GM23248 (cell line): ENCODE measurements at regions not wholly inside any gene's neighbourhood (a gene's known extent, or its start where the extent isn't known, plus 50 kb on each side); places are given as distances from the start of the nearest gene placed in this dataset.

Experiments
- DNase-seq: peaks from one replicate; pipeline ENCODE4 v3.0.0-alpha.2; 2015
- H2AFZ ChIP-seq: fragments of 200-600 bp; sonication (generic); 2 replicates; pipeline ENCODE4 v1.6.1; 2016; ENCODE audit warnings: antibody characterized with exemption
- H3F3A ChIP-seq: fragments of 200-600 bp; sonication (generic); 2 replicates; pipeline ENCODE4 v1.6.1; 2016; ENCODE audit warnings: mild to moderate bottlenecking, antibody characterized with exemption, mixed run types; ENCODE audit not compliant: insufficient read depth
- H3K27ac ChIP-seq: fragments of 200-600 bp; sonication (generic); 2 replicates; pipeline ENCODE4 v1.5.1; 2016; ENCODE audit warnings: mild to moderate bottlenecking
- H3K27me3 ChIP-seq: fragments of 200-600 bp; sonication (generic); replicated peaks from 2 replicates; pipeline ENCODE4 v1.6.1; 2016; ENCODE audit warnings: mild to moderate bottlenecking; ENCODE audit not compliant: insufficient read depth
- H3K36me3 ChIP-seq: fragments of 200-600 bp; sonication (generic); 2 replicates; pipeline ENCODE4 v1.6.1; 2016; ENCODE audit warnings: low read depth, mild to moderate bottlenecking
- H3K4me1 ChIP-seq: fragments of 200-600 bp; sonication (generic); 2 replicates; pipeline ENCODE4 v1.6.1; 2016; ENCODE audit warnings: mild to moderate bottlenecking; ENCODE audit not compliant: insufficient read depth
- H3K4me2 ChIP-seq: fragments of 200-600 bp; sonication (generic); one replicate; pipeline ENCODE4 v1.6.1; 2016; ENCODE audit warnings: mild to moderate bottlenecking; ENCODE audit not compliant: unreplicated experiment
- H3K4me3 ChIP-seq: fragments of 200-600 bp; sonication (generic); 2 replicates; pipeline ENCODE4 v1.5.1; 2016; ENCODE audit warnings: mild to moderate bottlenecking
- H3K79me2 ChIP-seq: fragments of 200-600 bp; sonication (generic); 2 replicates; pipeline ENCODE4 v1.6.1; 2016; ENCODE audit warnings: mild to moderate bottlenecking; ENCODE audit not compliant: insufficient read depth
- H3K9ac ChIP-seq: fragments of 200-600 bp; sonication (generic); 2 replicates; pipeline ENCODE4 v1.6.1; 2016; ENCODE audit warnings: mild to moderate bottlenecking
- H3K9me2 ChIP-seq: fragments of 200-600 bp; sonication (generic); 2 replicates; pipeline ENCODE4 v1.6.1; 2016; ENCODE audit warnings: mixed run types, mild to moderate bottlenecking, moderate library complexity; ENCODE audit not compliant: insufficient read depth
- H3K9me3 ChIP-seq: fragments of 200-600 bp; sonication (generic); one replicate; pipeline ENCODE4 v1.6.1; 2017; ENCODE audit warnings: low read depth
- H4K20me1 ChIP-seq: fragments of 200-600 bp; sonication (generic); 2 replicates; pipeline ENCODE4 v1.6.0; 2016; ENCODE audit not compliant: insufficient read depth
- EZH2 ChIP-seq: fragments of 200-600 bp; sonication (generic); IDR thresholded peaks from 2 replicates; pipeline ENCODE4 v1.6.1; 2018; ENCODE audit warnings: antibody characterized with exemption, mild to moderate bottlenecking; ENCODE audit not compliant: insufficient read depth, poor library complexity, severe bottlenecking
- EZH2phosphoT487 ChIP-seq: fragments of 200-600 bp; sonication (generic); IDR thresholded peaks from 2 replicates; pipeline ENCODE4 v1.6.1; 2018; ENCODE audit warnings: antibody characterized with exemption, moderate library complexity, mild to moderate bottlenecking, low read depth; ENCODE audit not compliant: insufficient read depth
- WGBS, 2 experiments: methylation state at CpG; one replicate each; pipeline ENCODE4 v1.1.6; 2015 to 2017; ENCODE audit warnings: low lambda C conversion rate in 2 of 2, low coverage in 1 of 2; ENCODE audit errors: missing lambda C conversion rate in 2 of 2; 5-methylcytosine and 5-hydroxymethylcytosine counted together
- in situ Hi-C: fragments of 300-500 bp; cut with MboI; formaldehyde crosslinking; loops from 2 replicates; pipeline ENCODE4 v1.15.0; 2020

DNA sequence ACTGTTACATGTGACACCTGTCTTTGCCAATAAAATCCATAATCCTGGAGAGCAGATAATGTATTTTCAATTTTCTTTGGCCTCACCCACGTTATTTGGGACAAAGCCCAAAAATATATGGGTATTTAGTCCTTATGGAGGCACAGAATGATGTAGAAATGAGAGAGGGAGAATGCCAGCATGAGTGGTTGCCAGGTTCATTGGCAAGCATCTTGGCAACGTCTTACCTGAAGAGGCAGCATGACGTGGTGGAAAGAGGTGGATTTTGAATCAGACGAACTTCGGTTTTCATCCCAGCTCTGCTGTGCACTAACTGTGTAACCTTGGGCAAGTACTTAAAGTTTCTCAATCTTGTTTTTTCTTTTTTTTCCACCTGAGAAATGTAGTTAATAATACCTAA is 969.6 kb upstream of the PIK3C3 start:
- Histone ChIP-seq H3K9me2 (no peaks in the 10 kb centered on the region), H3K9ac (no peak overlapping the region), H2AFZ (no peak overlapping the region), H3K27ac (no peak overlapping the region), H3K4me2 (no peak overlapping the region), H4K20me1 (no peaks in the 10 kb centered on the region), H3K27me3 (no peaks in the 10 kb centered on the region), H3K36me3 (no peaks in the 10 kb centered on the region), H3F3A (no peaks in the 10 kb centered on the region), H3K9me3 (no peaks in the 10 kb centered on the region), H3K79me2 (no peaks in the 10 kb centered on the region), H3K4me3 (no peak overlapping the region), H3K4me1 (no peaks in the 10 kb centered on the region)
- no peak for DNase-seq
- 18 to 26% methylated on average over 5 of the region's 5 CpGs for WGBS, 2 experiments
- TF ChIP-seq EZH2phosphoT487, result no peak
- in situ Hi-C loops, result no loop called here

DNA sequence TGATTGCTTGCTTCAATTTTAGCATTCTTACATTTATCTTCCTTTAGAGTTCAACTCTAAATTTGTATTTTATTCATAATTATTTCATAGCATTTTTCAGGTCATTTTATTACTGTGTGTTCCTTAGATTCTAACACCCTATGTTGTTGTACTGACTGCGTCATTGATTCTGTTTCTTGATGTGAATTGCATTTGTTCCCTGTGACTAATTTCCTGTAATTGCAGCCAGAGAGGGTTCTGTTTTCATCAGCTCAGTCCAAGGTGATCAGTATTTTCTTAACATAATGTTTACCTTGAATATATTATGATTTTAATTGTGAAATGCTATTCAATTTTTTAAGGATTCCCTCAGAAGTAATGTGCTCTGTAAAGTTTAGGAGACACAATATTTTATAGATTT is 970.2 kb upstream of the PIK3C3 start:
- 26 to 64% methylated on average over 1 of the region's 1 CpG for WGBS, 2 experiments
- no peaks in the 10 kb centered on the region for H4K20me1 ChIP-seq
- no peak overlapping the region for H2AFZ ChIP-seq
- peak; percentile 7 for DNase-seq
- H3K79me2 ChIP-seq, result no peaks in the 10 kb centered on the region
- no peaks in the 10 kb centered on the region for H3K36me3 ChIP-seq
- no peaks in the 10 kb centered on the region for H3F3A ChIP-seq
- no peaks in the 10 kb centered on the region for H3K4me1 ChIP-seq
- no peak overlapping the region for H3K4me2 ChIP-seq
- in situ Hi-C loops, result no loop called here
- H3K27ac ChIP-seq, result no peak overlapping the region
- H3K27me3 ChIP-seq, result no peaks in the 10 kb centered on the region
- H3K4me3 ChIP-seq, result no peak overlapping the region
- no peaks in the 10 kb centered on the region for H3K9me2 ChIP-seq
- no peaks in the 10 kb centered on the region for H3K9me3 ChIP-seq
- TF ChIP-seq EZH2phosphoT487, result no peak
- no peak for TF ChIP-seq EZH2
- H3K9ac ChIP-seq, result no peak overlapping the region

DNA sequence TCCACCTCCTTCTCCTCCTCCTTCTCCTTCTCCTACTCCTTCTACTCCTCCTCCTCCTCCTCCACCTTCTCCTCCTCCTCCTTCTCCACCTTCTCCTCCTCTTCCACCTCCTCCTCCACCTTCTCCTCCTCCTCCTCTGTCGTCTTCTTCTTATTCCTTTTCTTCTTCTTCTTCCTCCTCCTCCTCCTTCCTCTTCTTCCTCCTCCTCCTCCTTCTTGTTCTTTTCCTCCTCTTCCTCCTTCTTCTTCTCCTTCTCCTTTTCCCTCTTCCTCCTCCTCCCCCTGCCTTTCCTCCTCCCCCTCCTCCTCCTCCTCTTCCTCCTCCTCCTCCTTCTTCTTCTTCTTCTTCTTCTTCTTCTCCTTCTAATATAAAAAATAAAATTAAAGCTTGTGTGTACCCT is 971.2 kb upstream of the PIK3C3 start:
- DNase-seq, result no peak
- Histone ChIP-seq H4K20me1 (no peaks in the 10 kb centered on the region), H3K4me3 (no peak overlapping the region), H3K4me2 (no peak overlapping the region), H3K9me2 (no peaks in the 10 kb centered on the region), H3K9me3 (no peaks in the 10 kb centered on the region), H3K4me1 (no peaks in the 10 kb centered on the region), H3K36me3 (no peaks in the 10 kb centered on the region), H3K79me2 (no peaks in the 10 kb centered on the region), H3K9ac (no peak overlapping the region), H3K27ac (no peak overlapping the region), H2AFZ (no peak overlapping the region), H3F3A (no peaks in the 10 kb centered on the region), H3K27me3 (no peaks in the 10 kb centered on the region)
- WGBS, 2 experiments, result 5 to 76% methylated on average over 1 of the region's 1 CpG
- TF ChIP-seq EZH2 (no peak), EZH2phosphoT487 (no peak)
- in situ Hi-C loops, result no loop called here

DNA sequence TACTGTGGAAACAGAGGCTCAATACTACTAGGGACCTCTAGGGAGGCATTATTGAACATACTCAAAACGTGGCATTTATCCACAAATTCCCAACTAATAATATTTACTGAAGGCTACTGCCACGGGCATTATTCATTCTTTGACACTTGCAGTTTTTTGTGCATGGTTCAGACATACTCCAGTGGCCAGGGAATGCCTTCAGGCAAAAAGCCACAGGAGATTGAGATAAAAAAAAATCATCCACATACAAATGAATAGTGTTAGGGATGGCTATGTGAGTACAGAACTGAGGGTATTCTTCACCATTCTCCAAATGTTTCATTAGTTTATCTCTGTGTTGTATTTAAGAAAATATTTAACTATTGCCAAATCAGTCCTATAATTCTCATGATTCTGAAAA is 974.9 kb upstream of the PIK3C3 start:
- no peaks in the 10 kb centered on the region for H3K79me2 ChIP-seq
- 0 to 3% methylated on average over 2 of the region's 2 CpGs for WGBS, 2 experiments
- no peaks in the 10 kb centered on the region for H4K20me1 ChIP-seq
- no peaks in the 10 kb centered on the region for H3K4me1 ChIP-seq
- no peaks in the 10 kb centered on the region for H3K27me3 ChIP-seq
- no peaks in the 10 kb centered on the region for H3K9me2 ChIP-seq
- H3F3A ChIP-seq, result no peaks in the 10 kb centered on the region
- TF ChIP-seq EZH2phosphoT487, result no peak
- TF ChIP-seq EZH2, result no peak
- H3K9me3 ChIP-seq, result peaks cover under 1% of the 10 kb centered on the region
- no peak overlapping the region for H2AFZ ChIP-seq
- no peak overlapping the region for H3K4me2 ChIP-seq
- DNase-seq, result no peak
- H3K4me3 ChIP-seq, result no peak overlapping the region
- in situ Hi-C loops, result no loop called here
- no peaks in the 10 kb centered on the region for H3K36me3 ChIP-seq
- no peak overlapping the region for H3K9ac ChIP-seq
- no peak overlapping the region for H3K27ac ChIP-seq

DNA sequence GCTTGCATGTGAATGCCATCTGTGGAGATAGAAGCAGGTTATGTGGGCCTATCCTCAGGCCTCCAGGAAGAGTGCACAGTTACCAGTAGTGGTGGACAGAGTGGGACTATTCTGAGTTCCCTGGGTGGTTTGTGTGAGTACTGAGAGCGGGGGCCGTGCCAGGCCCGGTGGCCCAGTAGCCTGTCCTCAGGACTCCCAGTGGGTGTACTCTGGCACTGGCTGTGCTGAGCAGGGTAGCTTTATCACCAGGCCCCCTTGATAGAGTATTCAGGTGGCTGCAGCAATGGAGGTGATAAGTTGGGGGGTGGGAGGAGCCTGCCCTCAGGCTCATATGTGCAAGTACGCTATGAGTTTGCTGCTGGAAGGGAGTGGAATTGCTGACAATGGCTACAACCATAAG is 979.0 kb upstream of the PIK3C3 start:
- Histone ChIP-seq H2AFZ (no peak overlapping the region), H3K27me3 (no peaks in the 10 kb centered on the region), H3K36me3 (no peaks in the 10 kb centered on the region), H3K9ac (no peak overlapping the region), H3K9me2 (no peaks in the 10 kb centered on the region), H3K4me1 (no peaks in the 10 kb centered on the region), H3K27ac (no peak overlapping the region), H3K4me2 (no peak overlapping the region), H4K20me1 (no peaks in the 10 kb centered on the region), H3K9me3 (peaks cover 5% of the 10 kb centered on the region), H3K79me2 (no peaks in the 10 kb centered on the region), H3K4me3 (no peak overlapping the region), H3F3A (no peaks in the 10 kb centered on the region)
- 58 to 66% methylated on average over 4 of the region's 4 CpGs for WGBS, 2 experiments
- no peak for DNase-seq
- in situ Hi-C loops, result no loop called here
- TF ChIP-seq EZH2, result no peak
